ENCODE measurements at regions not wholly inside any gene's neighbourhood (a gene's known extent, or its start where the extent isn't known, plus 50 kb on each side); places are given as distances from the start of the nearest gene placed in this dataset.

GRCh38 chr6:141790921-141791320, 341.8 kb upstream of the GJE1 start:
- no peak for DNase-seq
- Mint-ChIP-seq H3K27me3 (no peaks in the 10 kb centered on the region), H3K9me3 (peaks cover 5% of the 10 kb centered on the region), H3K4me3 (no peak overlapping the region), H3K27ac (no peak overlapping the region), H3K4me1 (no peaks in the 10 kb centered on the region), H3K36me3 (ENCODE audit: low read depth) (no peaks in the 10 kb centered on the region)
- intact Hi-C loops (cut with micrococcal nuclease): no loop called here
- ChIA-PET CTCF (no interaction called here), POLR2A (no interaction called here)
- ATAC-seq (ENCODE audit: low read depth): no peak
- TF ChIP-seq, protein P1, sequence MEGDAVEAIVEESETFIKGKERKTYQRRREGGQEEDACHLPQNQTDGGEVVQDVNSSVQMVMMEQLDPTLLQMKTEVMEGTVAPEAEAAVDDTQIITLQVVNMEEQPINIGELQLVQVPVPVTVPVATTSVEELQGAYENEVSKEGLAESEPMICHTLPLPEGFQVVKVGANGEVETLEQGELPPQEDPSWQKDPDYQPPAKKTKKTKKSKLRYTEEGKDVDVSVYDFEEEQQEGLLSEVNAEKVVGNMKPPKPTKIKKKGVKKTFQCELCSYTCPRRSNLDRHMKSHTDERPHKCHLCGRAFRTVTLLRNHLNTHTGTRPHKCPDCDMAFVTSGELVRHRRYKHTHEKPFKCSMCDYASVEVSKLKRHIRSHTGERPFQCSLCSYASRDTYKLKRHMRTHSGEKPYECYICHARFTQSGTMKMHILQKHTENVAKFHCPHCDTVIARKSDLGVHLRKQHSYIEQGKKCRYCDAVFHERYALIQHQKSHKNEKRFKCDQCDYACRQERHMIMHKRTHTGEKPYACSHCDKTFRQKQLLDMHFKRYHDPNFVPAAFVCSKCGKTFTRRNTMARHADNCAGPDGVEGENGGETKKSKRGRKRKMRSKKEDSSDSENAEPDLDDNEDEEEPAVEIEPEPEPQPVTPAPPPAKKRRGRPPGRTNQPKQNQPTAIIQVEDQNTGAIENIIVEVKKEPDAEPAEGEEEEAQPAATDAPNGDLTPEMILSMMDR (IDR thresholded peaks at IDR 0.05): no peak

- POLR2A ChIA-PET: no interaction called here
- Mint-ChIP-seq H3K4me1 (no peaks in the 10 kb centered on the region), H3K27ac (no peak overlapping the region), H3K27me3 (no peaks in the 10 kb centered on the region), H3K36me3 (ENCODE audit: low read depth) (no peaks in the 10 kb centered on the region), H3K4me3 (no peak overlapping the region), H3K9me3 (peaks cover 5% of the 10 kb centered on the region)
- ATAC-seq (ENCODE audit: low read depth) (no peak), DNase-seq (no peak)
- CTCF ChIA-PET: no interaction called here
- TF ChIP-seq, protein P1 (IDR thresholded peaks at IDR 0.05): no peak
- intact Hi-C loops (cut with micrococcal nuclease): no loop called here
These were observed 344.6 kb upstream of the GJE1 start for GRCh38 chr6:141788096-141788495.

- intact Hi-C loops (cut with micrococcal nuclease): no loop called here
- ATAC-seq (ENCODE audit: low read depth) (no peak), DNase-seq (no peak)
- CTCF ChIA-PET: no interaction called here
- Mint-ChIP-seq H3K27ac (no peak overlapping the region), H3K36me3 (ENCODE audit: low read depth) (no peaks in the 10 kb centered on the region), H3K4me1 (no peaks in the 10 kb centered on the region), H3K27me3 (no peaks in the 10 kb centered on the region), H3K4me3 (no peak overlapping the region), H3K9me3 (no peaks in the 10 kb centered on the region)
- POLR2A ChIA-PET: no interaction called here
- TF ChIP-seq, protein P1 (IDR thresholded peaks at IDR 0.05): no peak
These were observed 349.1 kb upstream of the GJE1 start for GRCh38 chr6:141783585-141783984.

- Mint-ChIP-seq H3K9me3 (no peaks in the 10 kb centered on the region), H3K36me3 (ENCODE audit: low read depth) (no peaks in the 10 kb centered on the region), H3K4me3 (no peak overlapping the region), H3K4me1 (no peaks in the 10 kb centered on the region), H3K27me3 (no peaks in the 10 kb centered on the region), H3K27ac (no peak overlapping the region)
- POLR2A ChIA-PET: no interaction called here
- TF ChIP-seq, protein P1 (IDR thresholded peaks at IDR 0.05): no peak
- DNase-seq (no peak), ATAC-seq (ENCODE audit: low read depth) (no peak)
- intact Hi-C loops (cut with micrococcal nuclease): no loop called here
- CTCF ChIA-PET: no interaction called here
These were observed 352.4 kb upstream of the GJE1 start for GRCh38 chr6:141780296-141780695.

GRCh38 chr6:141764388-141764787, 368.3 kb upstream of the GJE1 start:
- Mint-ChIP-seq H3K27me3 (no peaks in the 10 kb centered on the region), H3K9me3 (no peaks in the 10 kb centered on the region), H3K4me3 (no peak overlapping the region), H3K27ac (no peak overlapping the region), H3K4me1 (no peaks in the 10 kb centered on the region), H3K36me3 (ENCODE audit: low read depth) (no peaks in the 10 kb centered on the region)
- TF ChIP-seq, protein P1 (IDR thresholded peaks at IDR 0.05): no peak
- intact Hi-C loops (cut with micrococcal nuclease): no loop called here
- DNase-seq: no peak
- ChIA-PET POLR2A (no interaction called here), CTCF (no interaction called here)
- ATAC-seq (ENCODE audit: low read depth): no peak
